ENCODE measurements at regions not wholly inside any gene's neighbourhood (a gene's known extent, or its start where the extent isn't known, plus 50 kb on each side); places are given as distances from the start of the nearest gene placed in this dataset.

DNA sequence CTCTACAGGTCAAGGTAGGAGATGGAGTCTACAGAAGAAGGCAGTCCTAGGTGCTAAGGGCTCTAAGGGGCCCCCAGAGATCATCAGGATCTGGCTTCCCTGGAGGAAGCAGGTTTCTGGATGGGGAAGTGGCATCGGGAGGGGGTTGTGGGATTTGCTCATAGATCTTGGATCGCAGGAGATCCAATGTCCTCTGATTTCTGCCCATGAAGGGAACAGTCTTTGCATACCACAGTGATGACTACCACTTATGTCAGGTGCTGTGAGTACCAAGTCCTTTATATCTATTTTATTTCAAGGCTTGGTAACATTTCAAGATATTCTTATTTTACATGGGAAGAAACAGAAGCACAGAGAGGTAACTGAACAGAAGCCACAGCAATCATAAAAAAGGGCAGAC lies 164.0 kb downstream of the RGS9 start:
- Histone ChIP-seq H3K36me3 (ENCODE audit: insufficient read depth, low read length) (no peaks in the 10 kb centered on the region), H3K27ac (ENCODE audit: low read depth in 1 of 2, low read length in 2 of 2) (no peak overlapping the region), H3K9me3 (ENCODE audit: control insufficient read depth in 1 of 2, insufficient read depth in 1 of 2, low read length in 2 of 2) (no peaks in the 10 kb centered on the region), H3K27me3 (ENCODE audit: control insufficient read depth in 1 of 2, insufficient read depth in 2 of 2, low read length in 2 of 2) (no peaks in the 10 kb centered on the region), H3K4me1 (ENCODE audit: insufficient read depth, low read length) (no peaks in the 10 kb centered on the region), H3K4me3 (ENCODE audit: low read length) (no peak overlapping the region)
- CTCF ChIA-PET, result no interaction called here
- intact Hi-C loops (cut with DNase I, micrococcal nuclease), result no loop called here
- Mint-ChIP-seq H3K36me3 (ENCODE audit: low read depth) (no peaks in the 10 kb centered on the region), H3K9me3 (no peaks in the 10 kb centered on the region), H3K27ac (no peak overlapping the region), H3K27me3 (peaks cover 13% of the 10 kb centered on the region), H3K4me3 (no peak overlapping the region), H3K4me1 (ENCODE audit: low read depth) (no peaks in the 10 kb centered on the region)
- no peak for DNase-seq
- TF ChIP-seq, protein P1, sequence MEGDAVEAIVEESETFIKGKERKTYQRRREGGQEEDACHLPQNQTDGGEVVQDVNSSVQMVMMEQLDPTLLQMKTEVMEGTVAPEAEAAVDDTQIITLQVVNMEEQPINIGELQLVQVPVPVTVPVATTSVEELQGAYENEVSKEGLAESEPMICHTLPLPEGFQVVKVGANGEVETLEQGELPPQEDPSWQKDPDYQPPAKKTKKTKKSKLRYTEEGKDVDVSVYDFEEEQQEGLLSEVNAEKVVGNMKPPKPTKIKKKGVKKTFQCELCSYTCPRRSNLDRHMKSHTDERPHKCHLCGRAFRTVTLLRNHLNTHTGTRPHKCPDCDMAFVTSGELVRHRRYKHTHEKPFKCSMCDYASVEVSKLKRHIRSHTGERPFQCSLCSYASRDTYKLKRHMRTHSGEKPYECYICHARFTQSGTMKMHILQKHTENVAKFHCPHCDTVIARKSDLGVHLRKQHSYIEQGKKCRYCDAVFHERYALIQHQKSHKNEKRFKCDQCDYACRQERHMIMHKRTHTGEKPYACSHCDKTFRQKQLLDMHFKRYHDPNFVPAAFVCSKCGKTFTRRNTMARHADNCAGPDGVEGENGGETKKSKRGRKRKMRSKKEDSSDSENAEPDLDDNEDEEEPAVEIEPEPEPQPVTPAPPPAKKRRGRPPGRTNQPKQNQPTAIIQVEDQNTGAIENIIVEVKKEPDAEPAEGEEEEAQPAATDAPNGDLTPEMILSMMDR (IDR thresholded peaks at IDR 0.05), result no peak
- no peak for ATAC-seq (ENCODE audit: poor library complexity)
- POLR2A ChIA-PET, result no interaction called here

DNA sequence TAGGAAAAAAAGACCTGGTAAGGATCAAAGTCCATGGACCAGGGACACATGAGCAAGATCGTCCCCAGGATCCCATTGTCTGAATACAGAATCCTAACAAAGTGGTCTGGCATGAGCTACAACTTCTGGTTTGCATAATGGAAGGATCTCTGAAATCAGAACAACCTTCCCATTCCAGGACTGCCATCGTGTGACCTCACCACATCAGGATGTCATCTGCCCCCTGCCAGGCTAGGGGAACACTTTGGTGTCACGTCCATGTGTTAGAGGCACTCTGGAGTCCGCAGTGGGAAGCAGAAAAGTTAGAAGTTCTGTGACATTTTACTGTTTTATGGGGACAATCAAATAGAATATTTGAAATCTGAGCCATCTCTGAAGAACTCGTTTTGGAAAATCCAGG lies 160.7 kb downstream of the RGS9 start:
- POLR2A ChIA-PET, result no interaction called here
- intact Hi-C loops (cut with DNase I, micrococcal nuclease), result loop anchor here in 1 of 2 experiments (10.0 kb wide), 1 partner anchor 687 kb away; no protein-coding TSS in a partner anchor
- Histone ChIP-seq H3K27ac (ENCODE audit: low read depth in 1 of 2, low read length in 2 of 2) (no peak overlapping the region), H3K9me3 (ENCODE audit: control insufficient read depth in 1 of 2, insufficient read depth in 1 of 2, low read length in 2 of 2) (no peaks in the 10 kb centered on the region), H3K27me3 (ENCODE audit: control insufficient read depth in 1 of 2, insufficient read depth in 2 of 2, low read length in 2 of 2) (no peaks in the 10 kb centered on the region), H3K4me1 (ENCODE audit: insufficient read depth, low read length) (peaks cover 7% of the 10 kb centered on the region), H3K4me3 (ENCODE audit: low read length) (no peak overlapping the region), H3K36me3 (ENCODE audit: insufficient read depth, low read length) (no peaks in the 10 kb centered on the region)
- DNase-seq, result no peak
- no peak overlapping the region for H3K27ac Mint-ChIP-seq
- peaks cover 5% of the 10 kb centered on the region for H3K4me1 Mint-ChIP-seq (ENCODE audit: low read depth)
- TF ChIP-seq, protein P1 (IDR thresholded peaks at IDR 0.05), result no peak
- ATAC-seq (ENCODE audit: poor library complexity), result no peak
- peaks cover 9% of the 10 kb centered on the region for H3K27me3 Mint-ChIP-seq
- no peaks in the 10 kb centered on the region for H3K36me3 Mint-ChIP-seq (ENCODE audit: low read depth)
- H3K9me3 Mint-ChIP-seq, result no peaks in the 10 kb centered on the region
- CTCF ChIA-PET, result no interaction called here
- H3K4me3 Mint-ChIP-seq, result no peak overlapping the region

DNA sequence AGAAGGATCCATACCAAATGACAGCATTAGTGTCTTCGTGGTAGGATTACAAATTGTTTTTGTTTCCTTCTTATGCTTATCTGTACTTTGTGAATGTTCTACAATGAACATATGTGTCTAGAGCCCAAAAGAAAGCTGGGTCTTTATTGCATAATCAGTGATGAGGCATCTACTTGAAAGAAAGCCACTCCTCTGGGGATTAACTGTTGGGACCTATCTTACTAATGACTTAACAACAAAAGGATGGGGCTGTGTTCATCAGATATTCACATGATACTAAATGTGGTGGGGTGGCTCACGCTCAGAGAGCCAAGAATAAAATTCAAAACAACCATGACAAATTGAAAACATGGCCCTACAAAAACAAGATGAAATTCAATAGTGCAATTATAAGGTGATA lies 160.2 kb downstream of the RGS9 start:
- Histone ChIP-seq H3K4me1 (ENCODE audit: insufficient read depth, low read length) (peaks cover 7% of the 10 kb centered on the region), H3K9me3 (ENCODE audit: control insufficient read depth in 1 of 2, insufficient read depth in 1 of 2, low read length in 2 of 2) (no peaks in the 10 kb centered on the region), H3K36me3 (ENCODE audit: insufficient read depth, low read length) (no peaks in the 10 kb centered on the region), H3K27ac (ENCODE audit: low read depth in 1 of 2, low read length in 2 of 2) (no peak overlapping the region), H3K4me3 (ENCODE audit: low read length) (no peak overlapping the region), H3K27me3 (ENCODE audit: control insufficient read depth in 1 of 2, insufficient read depth in 2 of 2, low read length in 2 of 2) (no peaks in the 10 kb centered on the region)
- Mint-ChIP-seq H3K36me3 (ENCODE audit: low read depth) (no peaks in the 10 kb centered on the region), H3K27me3 (peaks cover 7% of the 10 kb centered on the region), H3K4me1 (ENCODE audit: low read depth) (peaks cover 5% of the 10 kb centered on the region), H3K4me3 (no peak overlapping the region), H3K9me3 (no peaks in the 10 kb centered on the region), H3K27ac (no peak overlapping the region)
- DNase-seq (no peak), ATAC-seq (ENCODE audit: poor library complexity) (no peak)
- CTCF ChIA-PET, result no interaction called here
- POLR2A ChIA-PET, result no interaction called here
- TF ChIP-seq, protein P1 (IDR thresholded peaks at IDR 0.05), result no peak
- intact Hi-C loops (cut with DNase I, micrococcal nuclease), result loop anchor here in 1 of 2 experiments (10.0 kb wide), 1 partner anchor 687 kb away; no protein-coding TSS in a partner anchor
